ENCODE measurements at regions not wholly inside any gene's neighbourhood (a gene's known extent, or its start where the extent isn't known, plus 50 kb on each side); places are given as distances from the start of the nearest gene placed in this dataset.
"Not testable (repeated sequence)": the region's sequence is repeated elsewhere in the genome, so short reads cannot be mapped to it uniquely, and the experiment has no call there.

DNA sequence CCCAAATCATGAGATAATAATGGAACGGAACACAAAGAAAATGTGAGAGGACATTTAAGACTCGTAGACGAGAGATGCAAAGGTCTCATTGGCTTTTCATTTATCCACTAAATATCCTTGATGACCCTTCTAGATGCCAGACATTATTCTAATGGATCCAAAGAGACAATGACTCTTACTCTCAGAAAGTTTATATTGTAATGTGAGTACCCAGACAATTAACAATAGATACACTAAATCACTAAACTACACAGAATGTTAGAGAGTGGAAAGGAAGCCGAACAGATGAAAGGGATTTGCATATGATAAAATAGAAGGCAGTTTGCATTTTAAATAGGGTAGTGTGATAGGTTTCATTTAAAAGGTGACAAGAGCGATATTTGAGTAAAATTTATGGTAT, 973.3 kb downstream of the TAF11L14 start:
- DNase-seq: no peak

DNA sequence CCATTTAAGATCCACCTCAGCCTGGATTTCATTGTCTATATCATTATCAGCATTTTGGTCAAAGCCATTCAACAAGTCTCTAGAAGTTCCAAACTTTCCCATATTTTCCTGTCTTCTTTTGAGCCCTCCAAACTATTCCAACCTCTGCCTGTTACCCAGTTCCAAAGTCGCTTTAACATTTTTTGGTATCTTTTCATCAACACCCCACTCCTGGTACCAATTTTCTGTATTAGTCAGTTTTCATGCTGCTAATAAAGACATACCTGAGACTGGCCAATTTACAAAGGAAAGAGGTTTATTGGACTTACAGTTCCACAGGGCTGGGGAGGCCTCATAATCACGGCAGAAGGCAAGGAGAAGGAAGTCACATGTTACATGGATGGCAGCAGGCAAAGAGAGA, 982.9 kb downstream of the TAF11L14 start:
- not testable (repeated sequence) for DNase-seq

DNA sequence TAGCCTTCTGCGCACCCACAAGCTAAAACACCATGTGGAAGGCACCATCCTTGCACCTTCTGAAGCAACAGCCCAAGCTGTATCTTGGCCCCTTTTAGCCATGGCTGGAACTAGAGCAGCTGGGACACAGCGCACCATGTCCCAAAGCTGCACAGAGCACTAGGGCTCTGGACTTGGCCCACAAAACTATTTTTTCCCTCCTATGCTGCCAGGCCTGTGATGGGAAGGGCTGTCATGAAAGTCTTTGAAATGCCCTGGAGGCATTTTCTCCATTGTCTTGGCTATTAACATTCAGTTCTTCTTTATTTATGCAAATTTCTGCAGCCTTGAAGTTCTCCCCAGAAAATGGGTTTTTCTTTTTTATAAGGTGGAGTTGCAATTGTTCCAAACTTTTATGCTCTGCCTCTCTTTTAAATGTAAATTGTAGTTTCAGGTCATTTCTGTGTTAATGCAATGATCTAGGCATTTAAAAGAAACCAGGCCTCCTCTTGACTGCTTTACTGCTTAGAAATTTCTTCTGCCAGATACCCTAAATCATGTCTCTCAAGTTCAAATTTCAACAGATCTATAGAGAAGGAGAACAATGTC, 996.3 kb downstream of the TAF11L14 start:
- no peak for DNase-seq

DNA sequence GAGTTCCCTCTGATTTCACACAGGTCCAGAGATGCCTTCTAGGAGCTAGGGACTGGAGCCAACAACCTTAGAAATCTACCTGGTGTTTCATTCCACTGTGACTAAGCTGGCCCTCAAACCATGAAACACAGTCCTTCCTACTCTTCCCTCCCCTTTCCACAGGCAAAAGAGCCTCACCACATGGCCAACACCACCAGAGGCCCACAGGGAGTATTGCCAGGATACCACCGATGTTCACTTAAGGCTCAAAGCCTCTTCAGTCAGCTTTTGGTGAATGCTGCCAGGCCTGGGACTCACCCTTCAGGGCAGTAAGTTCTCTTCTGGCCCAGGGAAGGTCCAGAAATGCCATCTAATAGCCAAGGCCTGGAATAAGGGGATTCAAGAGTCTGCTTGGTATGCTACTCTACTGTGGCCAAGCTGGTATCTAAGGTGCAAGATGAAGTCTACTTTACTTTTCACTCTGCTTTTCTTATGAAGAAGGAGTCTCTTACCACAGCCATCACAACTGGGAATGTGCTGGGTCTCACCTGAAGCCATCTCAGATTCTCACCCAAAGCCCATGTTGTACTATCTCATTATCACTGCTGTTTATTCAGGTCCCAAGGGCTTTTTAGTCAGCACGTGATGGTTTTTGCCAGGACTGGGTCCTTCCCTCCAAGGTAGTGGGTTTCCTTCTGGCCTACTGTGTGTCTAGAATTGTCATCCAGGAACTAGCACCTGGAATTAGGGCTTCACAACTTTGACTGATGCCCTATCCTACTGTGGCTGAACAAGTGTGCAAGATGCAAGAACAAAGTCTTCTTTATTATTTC, 1018.4 kb downstream of the TAF11L14 start:
- DNase-seq: no peak

DNA sequence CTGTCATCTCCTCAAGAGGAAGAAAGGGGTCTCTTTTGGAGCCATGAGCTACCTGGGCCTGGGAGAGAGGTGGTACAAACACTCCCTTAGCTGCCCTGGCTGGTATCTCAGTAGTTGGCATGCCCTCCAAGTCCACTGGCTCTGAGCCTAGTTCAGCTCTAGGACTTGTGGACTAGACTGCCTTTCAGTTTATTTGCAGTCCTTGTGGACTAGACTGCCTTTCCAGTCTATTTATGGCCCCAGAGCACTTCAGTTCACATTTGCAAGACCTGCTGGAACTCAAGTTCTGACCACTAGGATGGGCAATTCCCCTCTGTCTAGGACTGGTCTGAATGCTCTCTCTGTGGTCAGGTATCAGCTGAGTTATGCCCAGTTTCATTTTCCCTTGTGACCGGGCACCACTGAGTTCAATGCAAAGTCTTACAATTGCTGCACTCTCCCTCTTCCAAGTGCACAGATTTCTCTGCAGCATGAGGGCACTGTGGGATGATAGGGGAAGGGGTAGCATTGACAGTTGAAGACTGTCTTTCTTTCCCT, 1019.0 kb downstream of the TAF11L14 start:
- DNase-seq: no peak

DNA sequence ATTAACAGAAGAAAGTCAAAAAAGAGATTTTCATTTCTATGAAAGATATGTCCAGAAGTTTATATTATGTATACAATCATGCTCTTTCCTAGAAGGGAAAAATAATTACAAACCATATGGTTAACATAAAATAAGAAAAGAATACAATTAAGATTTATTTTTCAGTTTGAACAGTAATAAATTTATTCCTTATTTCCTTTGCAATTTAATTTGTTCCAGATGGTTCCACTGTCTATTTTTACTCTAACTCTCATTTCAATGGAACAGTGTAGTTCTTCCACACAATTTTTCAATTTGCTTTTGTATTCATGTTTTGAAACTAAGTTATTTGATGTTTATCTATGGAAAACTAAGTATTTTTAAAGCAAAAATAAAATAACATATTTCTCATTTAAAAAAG, 1026.3 kb downstream of the TAF11L14 start:
- no peak for DNase-seq

DNA sequence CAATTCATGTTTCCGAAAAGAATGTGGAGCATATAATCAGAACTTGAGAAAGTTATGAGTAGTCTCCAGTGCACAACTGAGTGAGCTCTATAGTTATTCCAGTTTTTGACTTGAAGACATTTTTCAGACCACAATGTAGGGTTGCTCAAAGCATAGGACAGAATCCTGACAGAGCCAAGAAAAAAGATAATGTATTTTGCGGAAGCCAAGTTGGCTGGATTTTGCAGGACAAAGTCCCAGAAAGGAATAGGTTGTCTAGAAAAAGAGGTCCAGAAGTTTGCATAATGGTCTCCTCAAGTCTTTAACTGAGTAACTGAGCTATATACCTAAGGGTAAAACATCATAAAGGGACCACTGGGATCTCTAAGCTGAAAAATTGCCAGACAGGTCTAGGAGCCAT, 1028.0 kb downstream of the TAF11L14 start:
- no peak for DNase-seq

DNA sequence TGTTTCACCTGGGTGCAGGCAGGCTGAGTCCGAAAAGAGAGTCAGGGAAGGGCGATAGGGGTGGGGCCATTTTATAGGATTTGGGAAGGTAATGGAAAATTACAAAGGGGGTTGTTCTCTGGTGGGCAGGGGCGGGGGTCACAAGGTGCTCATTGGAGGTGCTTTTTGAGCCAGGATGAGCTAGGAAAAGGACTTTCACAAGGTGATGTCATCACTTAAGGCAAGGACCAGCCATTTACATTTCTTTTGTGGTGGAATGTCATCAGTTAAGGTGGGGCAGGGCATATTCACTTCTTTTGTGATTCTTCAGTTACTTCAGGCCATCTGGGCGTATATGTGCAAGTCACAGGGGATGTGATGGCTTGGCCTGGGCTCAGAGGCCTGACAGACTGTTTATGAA, 1040.0 kb downstream of the TAF11L14 start:
- not testable (repeated sequence) for DNase-seq

DNA sequence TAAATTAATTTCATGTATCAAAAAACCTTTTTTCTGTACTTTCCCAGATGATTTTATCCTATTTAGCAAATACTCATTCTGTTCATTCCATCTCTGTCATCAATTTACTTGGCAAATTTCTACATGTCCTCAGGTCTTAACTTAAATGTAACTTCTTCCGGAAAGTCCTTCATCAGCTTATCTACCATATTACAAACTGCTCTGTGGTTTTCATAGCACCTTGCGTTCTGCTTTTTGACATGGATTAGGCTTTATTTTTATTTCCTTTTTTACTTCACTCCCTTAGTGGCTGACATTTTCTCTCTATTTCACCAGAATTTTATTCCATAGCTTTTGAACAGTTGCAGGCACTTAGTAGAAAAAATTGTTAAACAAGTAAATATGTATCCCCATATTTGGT, 1040.8 kb downstream of the TAF11L14 start:
- DNase-seq: no peak

DNA sequence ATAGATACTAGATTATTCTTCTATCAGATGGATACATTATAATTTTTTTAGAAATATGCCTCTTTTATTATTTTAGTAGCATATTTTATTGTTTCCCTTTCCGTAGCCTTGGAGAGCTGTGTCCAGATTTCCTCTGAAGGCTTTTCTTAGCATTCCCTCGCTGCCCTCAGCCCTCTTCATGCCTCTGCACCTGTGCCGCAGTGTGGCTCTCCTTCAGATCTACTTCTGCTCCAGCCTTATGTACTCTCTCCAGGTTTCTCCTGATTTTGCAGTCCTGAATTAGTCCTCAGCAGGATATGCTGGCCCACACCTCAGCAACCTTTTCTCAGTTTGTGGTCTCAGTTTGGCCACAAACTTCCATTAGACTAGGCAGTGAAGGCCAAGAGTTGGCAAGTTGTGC, 1052.0 kb downstream of the TAF11L14 start:
- no peak for DNase-seq

DNA sequence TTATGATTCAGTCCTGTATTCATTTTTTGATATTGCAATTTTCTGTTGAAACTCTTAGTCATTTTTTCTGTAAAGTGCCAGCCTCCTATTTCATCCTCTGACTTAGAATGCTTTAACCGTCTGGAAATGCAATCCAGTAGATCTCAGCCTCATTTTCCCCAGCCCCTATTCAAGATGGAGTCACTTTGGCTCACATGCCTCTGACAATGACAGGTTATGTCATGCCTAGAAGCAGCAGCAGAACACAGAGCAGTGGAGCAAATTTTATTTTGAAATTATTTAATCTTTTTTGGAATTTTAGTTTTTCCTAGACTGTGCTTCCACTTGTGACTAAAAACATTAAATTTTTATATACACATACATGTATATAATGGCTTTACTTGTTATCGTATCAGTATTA, 1053.2 kb downstream of the TAF11L14 start:
- no peak for DNase-seq

DNA sequence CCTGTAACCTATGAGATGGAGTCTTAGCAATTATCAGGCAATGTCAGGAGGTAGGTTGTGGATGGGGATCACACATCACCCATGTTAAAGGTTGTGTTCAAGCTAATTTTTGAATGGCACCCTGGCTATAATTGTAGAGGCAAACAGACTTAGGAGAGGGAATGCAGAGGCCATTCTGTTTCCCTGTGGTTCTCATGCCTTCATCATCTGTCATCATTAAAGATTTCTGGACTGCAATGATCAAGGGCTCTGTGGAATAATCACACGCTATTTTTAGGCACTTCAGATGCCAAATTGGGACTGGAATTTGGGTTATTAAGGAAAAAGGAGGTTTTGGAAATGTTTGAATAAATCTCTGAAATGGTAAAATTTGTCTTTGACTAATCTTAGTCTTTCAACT, 1065.4 kb downstream of the TAF11L14 start:
- DNase-seq: no peak

DNA sequence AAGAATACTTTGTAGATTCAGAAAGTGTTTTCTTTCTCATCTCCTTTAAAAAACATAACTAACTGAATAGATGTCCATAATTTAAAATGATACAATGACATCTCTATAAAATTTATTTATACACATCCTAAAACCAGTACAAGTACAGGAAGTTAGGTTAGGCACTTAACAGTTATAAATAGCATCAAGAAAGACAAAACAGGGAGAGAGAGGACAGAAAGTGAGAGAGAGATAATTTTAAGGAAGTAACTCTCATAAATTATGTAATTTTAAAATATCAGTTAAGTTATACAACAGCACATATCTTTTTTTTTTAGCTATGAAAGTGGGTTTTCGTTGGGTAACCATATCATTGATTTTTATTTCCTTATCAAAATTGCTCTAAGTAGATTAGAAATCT, 1068.6 kb downstream of the TAF11L14 start:
- no peak for DNase-seq

DNA sequence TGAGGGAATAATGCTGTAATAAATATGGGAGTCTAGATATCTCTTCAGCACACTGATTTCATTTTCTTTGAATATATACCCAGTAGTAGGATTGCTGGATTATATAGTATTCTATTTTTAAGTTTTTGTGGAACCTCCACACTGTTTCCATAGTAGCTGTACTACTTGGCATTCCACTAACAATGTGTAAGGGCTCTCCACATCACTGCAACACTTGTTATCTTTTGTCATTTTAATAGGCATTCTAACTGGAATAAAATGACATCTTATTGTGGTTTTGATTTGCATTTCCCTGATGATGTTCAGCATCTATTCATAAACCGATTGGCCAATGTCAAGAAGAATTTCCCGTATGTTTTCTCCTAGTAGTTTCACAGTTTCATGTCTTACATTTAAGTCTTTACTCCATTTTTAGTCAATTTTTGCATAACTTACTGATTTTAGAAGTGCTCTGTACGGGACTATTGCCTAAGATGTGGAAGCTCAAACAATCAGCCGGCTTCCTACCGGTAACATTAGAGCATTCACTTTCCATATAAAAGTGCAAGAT, 1078.8 kb downstream of the TAF11L14 start:
- no peak for DNase-seq

DNA sequence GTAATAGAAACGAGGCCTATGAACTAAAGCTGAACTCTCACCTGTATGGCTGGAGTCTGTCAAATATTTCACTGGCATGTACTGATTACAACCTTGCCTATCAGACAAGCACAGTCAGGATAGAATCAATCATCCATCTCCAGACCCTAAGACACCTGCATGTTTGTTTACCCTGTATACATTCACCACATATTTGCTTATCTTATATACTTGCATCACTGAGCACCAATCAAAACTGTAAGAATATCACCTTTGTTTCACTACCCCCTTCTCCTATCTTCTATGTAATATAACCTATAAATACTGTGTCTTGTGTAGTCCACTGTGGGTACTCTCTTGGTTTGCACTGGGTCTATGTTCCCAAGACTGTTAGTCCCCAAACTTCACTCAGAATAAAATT, 1085.7 kb downstream of the TAF11L14 start:
- DNase-seq: no peak

DNA sequence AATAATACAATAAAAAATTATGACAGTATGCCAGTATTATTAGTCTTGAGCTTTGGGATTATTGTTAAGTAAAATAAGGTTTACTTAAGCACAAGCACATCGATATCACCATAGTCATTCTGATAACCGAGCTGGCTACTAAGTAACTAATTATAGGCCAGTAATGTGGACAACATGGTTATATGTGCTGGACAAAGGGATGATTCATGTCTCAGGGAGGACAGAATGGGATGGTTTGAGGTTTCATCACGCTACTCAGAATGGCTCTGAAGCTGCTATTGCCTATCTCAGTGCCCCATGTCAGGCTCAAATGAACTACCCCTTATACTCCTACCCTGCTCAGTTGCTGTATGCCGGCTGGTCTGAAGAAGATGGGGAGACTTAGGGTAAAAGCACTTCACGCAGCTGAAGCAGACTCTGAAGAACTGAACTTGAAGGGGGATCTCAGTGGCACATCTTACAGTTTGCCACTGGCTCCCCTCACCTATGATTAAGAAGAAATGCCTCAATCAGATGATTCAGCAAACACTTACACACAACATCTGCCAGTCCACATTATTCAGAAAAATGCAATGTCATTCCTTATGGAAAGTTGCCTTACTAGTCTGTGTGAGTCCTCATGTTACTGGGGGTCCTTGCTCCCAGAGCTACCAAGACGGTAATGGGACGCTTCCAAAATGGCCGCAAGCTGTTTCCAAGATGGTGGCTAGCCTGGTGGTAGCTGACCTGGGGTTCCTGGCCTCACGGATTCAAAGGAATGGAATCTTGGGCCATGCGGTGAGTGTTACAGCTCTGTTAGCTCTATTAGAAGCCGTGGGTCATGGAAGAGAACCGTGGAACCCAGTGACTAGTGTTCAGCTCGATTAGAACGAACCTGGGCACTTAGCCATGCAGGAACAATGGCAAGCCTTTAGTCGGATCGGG, 1098.6 kb downstream of the TAF11L14 start:
- no peak for DNase-seq

DNA sequence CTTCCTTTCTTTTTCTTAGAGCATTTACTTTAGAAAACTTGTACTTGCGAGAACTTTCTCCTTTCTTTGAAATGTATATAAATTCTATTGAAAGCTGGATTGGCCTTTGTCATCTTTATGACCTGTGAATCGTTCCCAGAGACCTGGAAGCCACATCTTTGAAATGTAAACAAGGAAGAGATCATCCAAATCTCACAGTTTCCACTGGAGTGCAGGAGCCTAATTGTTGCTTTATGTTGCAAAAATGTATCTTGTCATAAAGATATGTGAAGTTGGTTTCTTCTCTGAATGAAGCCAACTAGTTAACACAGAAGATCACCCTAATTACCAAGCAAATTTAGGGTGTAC, 1101.8 kb downstream of the TAF11L14 start:
- no peak for DNase-seq

DNA sequence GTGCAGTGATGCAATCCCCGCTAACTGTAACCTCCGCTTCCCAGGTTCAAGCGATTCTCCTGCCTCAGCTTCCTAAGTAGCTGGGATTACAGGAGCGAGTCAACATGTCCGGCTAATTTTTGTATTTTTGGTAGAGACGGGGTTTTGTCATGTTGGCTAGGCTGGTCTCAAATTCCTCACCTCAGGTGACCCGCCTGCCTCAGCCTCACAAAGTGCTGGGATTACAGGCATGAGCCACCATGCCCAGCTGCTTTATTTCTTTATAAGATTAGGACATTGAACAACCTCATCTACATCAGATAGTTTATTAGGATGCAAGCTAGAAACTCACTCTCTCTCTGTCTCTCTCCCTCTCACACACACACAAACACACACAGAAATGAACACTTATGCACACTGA, 1102.5 kb downstream of the TAF11L14 start:
- DNase-seq: not testable (repeated sequence)

DNA sequence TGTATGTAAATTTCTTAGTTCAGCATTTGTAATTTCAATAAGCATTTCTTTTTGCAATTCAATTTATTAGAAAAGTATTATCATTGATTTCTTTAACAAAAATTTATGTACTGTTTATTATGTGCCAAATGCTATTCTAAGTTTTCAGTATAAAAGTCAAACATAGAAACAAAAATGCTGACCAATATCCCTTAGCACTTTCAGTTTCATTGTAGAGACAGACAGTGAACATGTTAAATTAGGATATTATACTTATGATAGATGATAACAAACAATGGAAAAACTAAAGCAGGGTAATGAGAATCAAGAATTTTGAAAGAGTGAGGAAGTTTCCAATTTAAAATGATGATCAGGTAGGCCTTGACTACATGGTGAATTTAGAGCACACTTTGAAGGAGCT, 1106.0 kb downstream of the TAF11L14 start:
- DNase-seq: no peak

DNA sequence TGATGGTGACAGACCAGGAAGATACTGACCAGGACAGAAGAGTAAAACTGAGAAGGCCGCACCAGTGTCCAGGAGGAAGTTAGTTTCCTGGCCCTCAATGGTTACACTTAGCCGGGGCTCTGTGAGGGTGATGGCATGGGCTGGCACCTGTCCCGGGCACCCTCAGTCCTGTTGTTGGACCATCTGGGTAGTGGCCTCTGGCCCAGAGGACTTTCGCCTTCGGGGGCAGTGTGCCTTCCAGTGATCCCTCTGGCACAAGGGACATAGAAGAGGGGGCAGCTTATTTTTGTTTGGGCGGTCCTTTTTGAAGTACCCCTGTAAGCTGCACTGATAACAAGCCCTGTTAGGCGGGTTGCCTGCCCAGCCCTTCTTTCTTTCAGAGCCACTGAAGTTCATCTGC, 1108.6 kb downstream of the TAF11L14 start:
- no peak for DNase-seq

DNA sequence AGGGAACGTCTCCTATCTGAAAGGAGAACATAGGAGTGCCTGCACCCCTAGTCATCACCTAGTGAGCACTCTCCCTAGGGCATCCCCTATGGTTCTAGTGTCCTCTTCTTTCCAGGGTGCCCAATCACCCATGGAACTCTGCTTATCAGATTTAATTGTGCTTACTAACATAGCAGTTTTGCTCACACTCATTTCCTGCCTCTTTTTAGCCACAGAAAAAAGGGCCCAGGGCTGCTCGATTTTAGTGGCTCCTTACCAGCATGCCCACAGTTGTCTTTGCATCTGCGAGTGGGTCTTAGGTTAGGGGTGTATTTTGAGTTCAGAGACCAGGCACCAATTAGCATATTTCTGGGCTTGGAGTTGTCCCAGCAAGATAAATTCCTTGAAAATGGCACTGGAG, 1110.2 kb downstream of the TAF11L14 start:
- peak; percentile 23 for DNase-seq

DNA sequence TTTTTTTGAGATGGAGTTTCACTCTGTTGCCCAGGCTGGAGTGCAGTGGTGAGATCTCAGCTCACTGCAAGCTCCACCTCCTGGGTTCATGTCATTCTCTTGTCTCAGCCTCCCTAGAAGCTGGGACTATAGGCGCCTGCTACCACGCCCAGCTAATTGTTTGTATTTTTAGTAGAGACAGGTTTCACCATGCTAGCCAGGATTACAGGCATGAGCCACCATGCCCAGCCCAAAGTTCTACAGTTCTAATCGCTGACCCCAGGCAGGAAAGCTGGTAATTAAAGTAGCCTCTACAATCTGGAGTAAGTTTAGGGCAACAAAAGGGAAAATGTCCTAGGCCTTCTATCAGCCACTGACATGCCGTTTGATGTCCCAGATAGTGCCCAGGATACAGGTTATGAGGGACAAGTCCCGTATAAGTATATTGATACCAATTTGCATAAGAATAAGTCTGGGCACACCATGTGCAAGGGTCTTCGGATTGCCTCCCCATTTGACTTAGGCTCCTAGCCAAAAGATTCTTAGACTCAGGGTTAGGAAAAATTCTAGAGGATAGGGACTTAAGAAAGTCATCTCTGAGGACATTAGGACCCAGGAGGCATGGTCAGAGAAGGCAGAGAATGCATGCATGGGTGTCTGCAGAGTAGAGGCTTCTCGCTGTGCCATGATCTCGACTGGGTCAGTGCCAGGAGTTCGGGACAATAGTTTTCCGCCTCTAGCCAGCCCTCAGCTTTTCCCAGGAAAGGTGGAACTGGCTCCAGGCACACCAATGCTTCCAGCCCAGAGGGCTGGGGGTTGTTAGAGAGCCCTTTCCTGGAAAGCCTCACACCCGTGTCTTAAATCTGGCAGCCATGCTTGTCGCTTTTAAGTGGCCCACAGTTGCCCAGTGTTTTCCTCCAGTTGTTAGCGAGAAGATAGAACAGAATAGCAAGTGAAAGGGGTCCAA, 1111.1 kb downstream of the TAF11L14 start:
- DNase-seq: peak; percentile 30
